ENCODE measurements at regions not wholly inside any gene's neighbourhood (a gene's known extent, or its start where the extent isn't known, plus 50 kb on each side); places are given as distances from the start of the nearest gene placed in this dataset.

- H3K27ac Mint-ChIP-seq = no peak overlapping the region
- peaks cover 32% of the 10 kb centered on the region for H3K27me3 Mint-ChIP-seq
- H3K4me3 Mint-ChIP-seq (ENCODE audit: low read depth) = no peak overlapping the region
- peaks cover 2% of the 10 kb centered on the region for H3K9me3 Mint-ChIP-seq (ENCODE audit: low read depth)
- H3K36me3 Mint-ChIP-seq (ENCODE audit: insufficient read depth) = no peaks in the 10 kb centered on the region
- no peak for DNase-seq (ENCODE audit: low spot score, unreplicated experiment)
- H3K4me1 Mint-ChIP-seq (ENCODE audit: low read depth) = no peaks in the 10 kb centered on the region
- TF ChIP-seq CTCF (IDR thresholded peaks at IDR 0.05; ENCODE audit: unreplicated experiment) = no peak
Measured at GRCh38 chr10:69697006-69697405, 67.0 kb downstream of the FAM241B start.

- Mint-ChIP-seq H3K4me3 (ENCODE audit: low read depth) (no peak overlapping the region), H3K36me3 (ENCODE audit: insufficient read depth) (no peaks in the 10 kb centered on the region), H3K4me1 (ENCODE audit: low read depth) (peaks cover 6% of the 10 kb centered on the region), H3K27ac (no peak overlapping the region), H3K9me3 (ENCODE audit: low read depth) (peaks cover 12% of the 10 kb centered on the region), H3K27me3 (peaks cover 31% of the 10 kb centered on the region)
- no peak for TF ChIP-seq CTCF (IDR thresholded peaks at IDR 0.05; ENCODE audit: unreplicated experiment)
- DNase-seq (ENCODE audit: low spot score, unreplicated experiment) = no peak
Measured at GRCh38 chr10:69703256-69703655, 73.2 kb downstream of the FAM241B start.

- Mint-ChIP-seq H3K27me3 (peaks cover 32% of the 10 kb centered on the region), H3K4me3 (ENCODE audit: low read depth) (no peak overlapping the region), H3K27ac (no peak overlapping the region), H3K4me1 (ENCODE audit: low read depth) (peaks cover 6% of the 10 kb centered on the region), H3K36me3 (ENCODE audit: insufficient read depth) (no peaks in the 10 kb centered on the region), H3K9me3 (ENCODE audit: low read depth) (peaks cover 17% of the 10 kb centered on the region)
- DNase-seq (ENCODE audit: low spot score, unreplicated experiment) = no peak
- TF ChIP-seq CTCF (IDR thresholded peaks at IDR 0.05; ENCODE audit: unreplicated experiment) = no peak
Measured at GRCh38 chr10:69703766-69704630, 74.0 kb downstream of the FAM241B start.

- no peak overlapping the region for H3K4me3 Mint-ChIP-seq (ENCODE audit: low read depth)
- no peak for DNase-seq (ENCODE audit: low spot score, unreplicated experiment)
- H3K27me3 Mint-ChIP-seq = peaks cover 35% of the 10 kb centered on the region
- peaks cover 11% of the 10 kb centered on the region for H3K9me3 Mint-ChIP-seq (ENCODE audit: low read depth)
- no peaks in the 10 kb centered on the region for H3K36me3 Mint-ChIP-seq (ENCODE audit: insufficient read depth)
- no peak overlapping the region for H3K27ac Mint-ChIP-seq
- TF ChIP-seq CTCF (IDR thresholded peaks at IDR 0.05; ENCODE audit: unreplicated experiment) = no peak
- peaks cover 8% of the 10 kb centered on the region for H3K4me1 Mint-ChIP-seq (ENCODE audit: low read depth)
Measured at GRCh38 chr10:69709366-69709941, 79.4 kb downstream of the FAM241B start.

DNA sequence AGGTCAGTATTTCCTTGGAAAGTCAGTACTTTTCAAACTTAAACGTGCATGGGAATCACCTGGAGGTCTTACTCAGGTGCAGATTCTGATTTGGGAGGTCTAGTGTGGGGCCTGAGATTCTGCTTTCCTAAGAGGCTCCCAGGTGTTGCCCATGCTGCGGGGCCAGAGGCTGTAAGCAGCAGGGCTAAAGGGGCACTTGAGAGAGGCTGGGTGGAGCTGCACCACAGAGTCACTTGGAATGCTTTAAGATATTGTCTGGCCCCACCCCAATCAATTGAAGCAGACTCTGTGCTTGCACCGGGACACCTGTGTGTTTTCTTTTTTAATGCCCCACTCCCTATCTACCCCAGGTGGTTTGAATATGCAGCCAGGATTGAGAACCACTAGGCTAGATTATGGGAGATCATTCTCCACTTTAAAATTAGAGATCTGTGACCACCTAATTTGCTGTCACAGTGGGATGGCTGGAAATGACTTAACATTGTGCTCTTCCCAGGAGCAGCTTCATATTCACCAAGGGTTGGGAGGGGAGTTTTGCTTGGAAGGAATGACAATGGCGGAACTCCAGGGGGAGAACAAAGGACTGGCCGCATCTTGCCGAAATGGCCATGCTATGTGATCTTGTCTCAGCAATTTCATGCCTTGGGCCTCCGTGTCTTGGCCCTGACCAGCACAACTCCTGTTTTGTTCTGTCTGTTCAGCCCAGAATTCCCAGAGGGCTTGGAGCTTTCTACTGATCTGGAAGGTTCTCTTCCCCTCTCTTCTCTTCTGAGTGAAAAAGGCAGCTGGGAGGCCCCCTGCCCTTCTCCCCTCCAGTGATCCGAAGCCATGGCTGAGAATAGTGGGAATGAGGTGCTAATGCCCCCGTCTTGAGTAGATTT lies 80.2 kb downstream of the FAM241B start:
- no peak overlapping the region for H3K4me3 Mint-ChIP-seq (ENCODE audit: low read depth)
- H3K27ac Mint-ChIP-seq = no peak overlapping the region
- H3K36me3 Mint-ChIP-seq (ENCODE audit: insufficient read depth) = no peaks in the 10 kb centered on the region

More for the DNA sequence above, 80.2 kb downstream of the FAM241B start:
- DNase-seq (ENCODE audit: low spot score, unreplicated experiment) = no peak
- H3K4me1 Mint-ChIP-seq (ENCODE audit: low read depth) = peaks cover 8% of the 10 kb centered on the region
- H3K9me3 Mint-ChIP-seq (ENCODE audit: low read depth) = peaks cover 10% of the 10 kb centered on the region
- H3K27me3 Mint-ChIP-seq = peaks cover 41% of the 10 kb centered on the region
- no peak for TF ChIP-seq CTCF (IDR thresholded peaks at IDR 0.05; ENCODE audit: unreplicated experiment)

All from progenitor cell of endocrine pancreas (in vitro differentiated cells).